ENCODE measurements at regions not wholly inside any gene's neighbourhood (a gene's known extent, or its start where the extent isn't known, plus 50 kb on each side); places are given as distances from the start of the nearest gene placed in this dataset.

DNA sequence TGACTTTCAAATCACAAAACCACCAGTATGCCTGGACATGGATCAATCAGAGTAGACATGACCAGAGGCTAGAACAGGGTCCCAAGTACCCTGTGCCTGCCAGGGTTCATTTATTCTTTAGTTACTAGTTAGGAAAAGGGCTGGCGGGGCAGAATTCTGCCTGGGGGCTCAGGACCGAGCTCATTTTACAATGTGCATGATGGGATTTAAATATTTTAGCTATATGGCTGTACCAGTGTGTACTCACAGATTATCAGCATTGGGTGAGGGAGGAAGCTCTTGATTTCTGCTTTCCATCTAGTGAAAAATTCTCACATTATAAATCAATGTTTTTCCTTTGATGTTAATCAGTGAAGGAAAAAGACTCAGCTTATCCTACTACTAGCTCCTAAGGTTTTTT, 1511.1 kb downstream of the EFNA5 start:
- no peak overlapping the region for H3K4me3 ChIP-seq (ENCODE audit: low read depth, low read length)
- TF ChIP-seq, protein P1, sequence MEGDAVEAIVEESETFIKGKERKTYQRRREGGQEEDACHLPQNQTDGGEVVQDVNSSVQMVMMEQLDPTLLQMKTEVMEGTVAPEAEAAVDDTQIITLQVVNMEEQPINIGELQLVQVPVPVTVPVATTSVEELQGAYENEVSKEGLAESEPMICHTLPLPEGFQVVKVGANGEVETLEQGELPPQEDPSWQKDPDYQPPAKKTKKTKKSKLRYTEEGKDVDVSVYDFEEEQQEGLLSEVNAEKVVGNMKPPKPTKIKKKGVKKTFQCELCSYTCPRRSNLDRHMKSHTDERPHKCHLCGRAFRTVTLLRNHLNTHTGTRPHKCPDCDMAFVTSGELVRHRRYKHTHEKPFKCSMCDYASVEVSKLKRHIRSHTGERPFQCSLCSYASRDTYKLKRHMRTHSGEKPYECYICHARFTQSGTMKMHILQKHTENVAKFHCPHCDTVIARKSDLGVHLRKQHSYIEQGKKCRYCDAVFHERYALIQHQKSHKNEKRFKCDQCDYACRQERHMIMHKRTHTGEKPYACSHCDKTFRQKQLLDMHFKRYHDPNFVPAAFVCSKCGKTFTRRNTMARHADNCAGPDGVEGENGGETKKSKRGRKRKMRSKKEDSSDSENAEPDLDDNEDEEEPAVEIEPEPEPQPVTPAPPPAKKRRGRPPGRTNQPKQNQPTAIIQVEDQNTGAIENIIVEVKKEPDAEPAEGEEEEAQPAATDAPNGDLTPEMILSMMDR (conservative IDR thresholded peaks at IDR 0.05; ENCODE audit: low read depth, low read length), result no peak
- DNase-seq (ENCODE audit: low read depth), result no peak

DNA sequence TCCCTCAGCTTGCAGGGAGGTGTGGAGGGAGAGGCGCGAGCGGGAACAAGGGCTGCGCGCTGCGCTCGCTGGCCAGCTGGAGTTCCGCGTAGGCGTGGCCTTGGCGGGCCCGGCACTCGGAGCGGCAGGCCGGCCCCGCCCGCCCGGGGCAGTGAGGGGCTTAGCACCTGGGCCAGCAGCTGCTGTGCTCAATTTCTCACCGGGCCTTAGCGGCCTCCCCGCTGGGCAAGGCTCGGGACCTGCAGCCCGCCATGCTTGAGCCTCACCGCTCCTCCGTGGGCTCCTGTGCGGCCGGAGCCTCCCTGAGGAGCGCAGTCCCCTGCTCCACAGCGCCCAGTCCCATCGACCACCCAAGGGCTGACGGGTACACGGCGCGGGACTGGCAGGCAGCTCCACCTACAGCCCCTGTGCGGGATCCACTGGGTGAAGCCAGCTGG, 1516.4 kb downstream of the EFNA5 start:
- TF ChIP-seq, protein P1 (conservative IDR thresholded peaks at IDR 0.05; ENCODE audit: low read depth, low read length), result no peak

DNA sequence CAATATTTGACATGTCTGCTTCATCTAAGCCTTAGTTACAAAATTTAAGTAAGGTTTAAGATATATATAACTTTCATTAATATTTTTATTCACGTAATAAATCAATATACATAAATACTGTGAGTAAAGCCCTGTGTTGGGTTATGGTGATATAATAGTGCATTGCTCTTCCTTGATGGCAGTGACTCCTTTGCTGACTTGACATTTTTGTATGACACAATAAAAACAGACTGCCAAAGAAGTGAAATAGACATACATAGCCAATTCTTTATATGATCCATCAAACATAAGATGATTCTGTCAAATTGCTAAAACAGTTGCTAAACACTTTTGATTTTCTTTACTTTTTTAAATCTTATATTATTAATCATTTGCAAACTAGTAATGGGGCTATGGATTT, 1518.2 kb downstream of the EFNA5 start:
- no peak for DNase-seq (ENCODE audit: low read depth)
- TF ChIP-seq, protein P1 (conservative IDR thresholded peaks at IDR 0.05; ENCODE audit: low read depth, low read length), result no peak
- no peak overlapping the region for H3K4me3 ChIP-seq (ENCODE audit: low read depth, low read length)

More for the DNA sequence above, 1516.4 kb downstream of the EFNA5 start:
- no peak for DNase-seq (ENCODE audit: low read depth)
- no peak overlapping the region for H3K4me3 ChIP-seq (ENCODE audit: low read depth, low read length)

DNA sequence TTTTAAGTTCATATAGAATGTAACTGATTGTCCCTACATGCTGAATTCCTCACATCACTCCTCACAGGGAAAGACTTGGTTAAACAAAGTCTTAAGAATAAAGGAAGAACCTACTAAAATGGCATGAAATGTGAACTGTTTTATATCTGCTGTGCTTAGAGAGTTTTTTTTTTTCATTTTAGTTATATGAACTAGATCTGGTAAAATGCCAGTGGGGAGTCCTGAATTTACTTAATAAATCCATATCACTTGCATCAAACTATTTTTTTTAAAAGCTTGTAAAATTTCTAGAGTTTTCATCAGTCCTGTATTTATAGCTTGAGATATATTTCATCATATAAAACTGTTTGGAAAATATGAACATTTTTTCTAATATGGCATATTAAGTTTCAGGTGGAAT, 1528.6 kb downstream of the EFNA5 start:
- no peak for DNase-seq (ENCODE audit: low read depth)
- no peak overlapping the region for H3K4me3 ChIP-seq (ENCODE audit: low read depth, low read length)

DNA sequence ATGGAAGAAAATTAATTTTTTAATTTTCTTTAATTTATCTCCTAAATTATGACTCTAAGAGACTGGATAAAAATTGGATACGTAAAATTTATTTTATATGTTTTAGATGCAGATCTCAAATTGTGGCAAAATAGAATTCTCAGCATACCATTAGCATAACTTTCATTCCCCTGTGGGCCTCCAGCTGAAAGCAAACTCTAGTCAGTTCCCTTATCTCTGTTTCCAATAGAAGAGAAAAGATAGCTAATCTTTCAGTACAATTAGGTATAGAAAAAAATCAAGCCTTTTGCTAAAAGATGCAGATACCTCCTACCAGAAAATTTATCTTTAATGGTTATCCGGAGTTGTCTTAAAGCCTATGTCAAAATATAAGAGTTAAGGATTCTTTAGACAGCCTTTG, 1530.6 kb downstream of the EFNA5 start:
- no peak overlapping the region for H3K4me3 ChIP-seq (ENCODE audit: low read depth, low read length)
- TF ChIP-seq, protein P1 (conservative IDR thresholded peaks at IDR 0.05; ENCODE audit: low read depth, low read length), result no peak
- peak; percentile 66 for DNase-seq (ENCODE audit: low read depth)

More for the DNA sequence above, 1528.6 kb downstream of the EFNA5 start:
- TF ChIP-seq, protein P1 (conservative IDR thresholded peaks at IDR 0.05; ENCODE audit: low read depth, low read length), result no peak

DNA sequence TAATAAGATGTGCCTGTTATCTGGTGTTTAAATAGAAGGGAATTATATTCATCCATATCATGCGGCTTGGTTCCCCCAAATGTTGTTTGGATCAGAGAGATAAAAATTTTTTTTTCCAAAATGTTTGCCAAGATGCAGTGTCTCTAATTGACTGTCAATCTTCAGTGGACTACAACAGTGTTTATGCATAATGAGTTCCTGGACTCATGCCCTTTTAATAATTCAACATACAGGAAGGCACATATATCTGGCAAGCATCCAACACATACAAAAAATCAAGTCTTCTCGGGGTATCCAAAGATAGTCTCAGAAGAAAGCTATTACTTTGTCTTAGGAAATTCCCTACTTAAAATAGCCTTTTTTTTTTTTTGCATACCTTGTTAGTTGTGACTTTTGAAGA, 1534.7 kb downstream of the EFNA5 start:
- no peak overlapping the region for H3K4me3 ChIP-seq (ENCODE audit: low read depth, low read length)
- peak; percentile 21 for DNase-seq (ENCODE audit: low read depth)
- TF ChIP-seq, protein P1 (conservative IDR thresholded peaks at IDR 0.05; ENCODE audit: low read depth, low read length), result no peak

DNA sequence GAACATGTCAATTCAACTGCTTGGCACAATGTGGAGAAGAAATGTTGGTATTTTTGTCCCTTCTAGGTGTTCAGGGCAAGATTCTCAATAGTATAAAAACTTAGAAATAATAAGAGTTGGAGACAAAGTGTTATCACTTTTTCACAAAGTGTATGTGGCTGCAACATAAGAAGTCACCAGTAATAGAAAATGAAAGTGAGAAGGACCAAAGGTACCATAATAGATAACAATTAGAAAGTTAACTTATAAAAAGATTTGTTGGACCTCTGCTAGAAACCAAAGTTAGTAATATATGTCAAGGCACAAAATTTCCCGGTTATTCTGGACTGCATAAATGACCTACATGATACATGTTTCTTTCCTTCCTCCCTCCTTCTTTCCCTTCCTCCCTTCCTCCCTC, 1535.3 kb downstream of the EFNA5 start:
- DNase-seq (ENCODE audit: low read depth), result no peak
- H3K4me3 ChIP-seq (ENCODE audit: low read depth, low read length), result no peak overlapping the region
- TF ChIP-seq, protein P1 (conservative IDR thresholded peaks at IDR 0.05; ENCODE audit: low read depth, low read length), result no peak

All from choroid plexus epithelial cell (primary cell).